ENCODE measurements at regions not wholly inside any gene's neighbourhood (a gene's known extent, or its start where the extent isn't known, plus 50 kb on each side); places are given as distances from the start of the nearest gene placed in this dataset.

- DNase-seq (ENCODE audit: low read depth): no peak
- no peak overlapping the region for H3K4me3 ChIP-seq (ENCODE audit: low read depth, low read length)
- TF ChIP-seq, protein P1, sequence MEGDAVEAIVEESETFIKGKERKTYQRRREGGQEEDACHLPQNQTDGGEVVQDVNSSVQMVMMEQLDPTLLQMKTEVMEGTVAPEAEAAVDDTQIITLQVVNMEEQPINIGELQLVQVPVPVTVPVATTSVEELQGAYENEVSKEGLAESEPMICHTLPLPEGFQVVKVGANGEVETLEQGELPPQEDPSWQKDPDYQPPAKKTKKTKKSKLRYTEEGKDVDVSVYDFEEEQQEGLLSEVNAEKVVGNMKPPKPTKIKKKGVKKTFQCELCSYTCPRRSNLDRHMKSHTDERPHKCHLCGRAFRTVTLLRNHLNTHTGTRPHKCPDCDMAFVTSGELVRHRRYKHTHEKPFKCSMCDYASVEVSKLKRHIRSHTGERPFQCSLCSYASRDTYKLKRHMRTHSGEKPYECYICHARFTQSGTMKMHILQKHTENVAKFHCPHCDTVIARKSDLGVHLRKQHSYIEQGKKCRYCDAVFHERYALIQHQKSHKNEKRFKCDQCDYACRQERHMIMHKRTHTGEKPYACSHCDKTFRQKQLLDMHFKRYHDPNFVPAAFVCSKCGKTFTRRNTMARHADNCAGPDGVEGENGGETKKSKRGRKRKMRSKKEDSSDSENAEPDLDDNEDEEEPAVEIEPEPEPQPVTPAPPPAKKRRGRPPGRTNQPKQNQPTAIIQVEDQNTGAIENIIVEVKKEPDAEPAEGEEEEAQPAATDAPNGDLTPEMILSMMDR (IDR thresholded peaks at IDR 0.05; ENCODE audit: insufficient read depth, low read depth, low read length): no peak
- no peaks in the 10 kb centered on the region for H3K27me3 ChIP-seq (ENCODE audit: control insufficient read depth, insufficient read depth, low read length)
- H3K36me3 ChIP-seq (ENCODE audit: control insufficient read depth, insufficient read depth, low read length): no peaks in the 10 kb centered on the region
- ChIA-PET POLR2A (no interaction called here), CTCF (no interaction called here)
These were observed 228.0 kb upstream of the SALL3 start for GRCh38 chr18:78751664-78752063.

GRCh38 chr18:78753240-78753639 lies 226.4 kb upstream of the SALL3 start:
- ChIA-PET CTCF (no interaction called here), POLR2A (no interaction called here)
- DNase-seq (ENCODE audit: low read depth): no peak
- TF ChIP-seq, protein P1 (IDR thresholded peaks at IDR 0.05; ENCODE audit: insufficient read depth, low read depth, low read length): no peak
- H3K36me3 ChIP-seq (ENCODE audit: control insufficient read depth, insufficient read depth, low read length): no peaks in the 10 kb centered on the region
- no peak overlapping the region for H3K4me3 ChIP-seq (ENCODE audit: low read depth, low read length)
- no peaks in the 10 kb centered on the region for H3K27me3 ChIP-seq (ENCODE audit: control insufficient read depth, insufficient read depth, low read length)

DNA sequence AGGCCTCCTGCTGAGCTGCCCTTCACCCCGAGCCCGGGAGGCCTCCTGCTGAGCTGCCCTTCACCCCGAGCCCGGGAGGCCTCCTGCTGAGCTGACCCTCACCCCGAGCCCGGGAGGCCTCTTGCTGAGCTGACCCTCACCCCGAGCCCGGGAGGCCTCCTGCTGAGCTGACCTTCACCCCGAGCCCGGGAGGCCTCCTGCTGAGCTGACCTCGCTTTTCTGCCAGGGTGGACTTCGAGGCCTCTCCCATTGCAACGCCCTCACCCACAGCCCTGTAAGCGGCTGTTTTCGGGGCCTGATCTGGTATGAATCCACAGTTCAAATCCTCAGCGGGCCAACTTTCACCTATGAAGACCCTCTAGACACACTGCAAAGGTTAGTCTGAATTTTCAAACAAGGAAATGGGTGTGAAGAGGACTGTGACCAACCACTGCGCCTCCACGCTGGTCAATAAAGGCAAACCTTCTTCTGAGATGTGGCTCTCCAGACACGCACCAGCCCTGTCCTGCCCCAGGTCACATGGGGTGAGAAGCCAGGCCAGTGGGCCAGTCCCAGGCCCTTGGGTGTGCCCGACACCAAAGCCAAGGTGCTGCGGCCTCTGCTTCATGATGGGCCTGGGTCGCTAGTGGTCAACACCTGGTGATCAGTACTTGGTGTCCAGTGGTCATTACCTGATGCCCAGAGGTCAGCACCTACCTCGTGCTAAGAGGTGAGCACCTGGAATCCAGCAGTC lies 225.1 kb upstream of the SALL3 start:
- ChIA-PET CTCF (no interaction called here), POLR2A (no interaction called here)
- TF ChIP-seq, protein P1 (IDR thresholded peaks at IDR 0.05; ENCODE audit: insufficient read depth, low read depth, low read length): no peak
- no peak overlapping the region for H3K4me3 ChIP-seq (ENCODE audit: low read depth, low read length)
- no peaks in the 10 kb centered on the region for H3K27me3 ChIP-seq (ENCODE audit: control insufficient read depth, insufficient read depth, low read length)
- DNase-seq (ENCODE audit: low read depth): no peak
- no peaks in the 10 kb centered on the region for H3K36me3 ChIP-seq (ENCODE audit: control insufficient read depth, insufficient read depth, low read length)

GRCh38 chr18:78757014-78757413 lies 222.6 kb upstream of the SALL3 start:
- TF ChIP-seq, protein P1 (IDR thresholded peaks at IDR 0.05; ENCODE audit: insufficient read depth, low read depth, low read length): no peak
- H3K36me3 ChIP-seq (ENCODE audit: control insufficient read depth, insufficient read depth, low read length): no peaks in the 10 kb centered on the region
- no peak overlapping the region for H3K4me3 ChIP-seq (ENCODE audit: low read depth, low read length)
- no peaks in the 10 kb centered on the region for H3K27me3 ChIP-seq (ENCODE audit: control insufficient read depth, insufficient read depth, low read length)
- ChIA-PET POLR2A (no interaction called here), CTCF (no interaction called here)
- DNase-seq (ENCODE audit: low read depth): no peak

DNA sequence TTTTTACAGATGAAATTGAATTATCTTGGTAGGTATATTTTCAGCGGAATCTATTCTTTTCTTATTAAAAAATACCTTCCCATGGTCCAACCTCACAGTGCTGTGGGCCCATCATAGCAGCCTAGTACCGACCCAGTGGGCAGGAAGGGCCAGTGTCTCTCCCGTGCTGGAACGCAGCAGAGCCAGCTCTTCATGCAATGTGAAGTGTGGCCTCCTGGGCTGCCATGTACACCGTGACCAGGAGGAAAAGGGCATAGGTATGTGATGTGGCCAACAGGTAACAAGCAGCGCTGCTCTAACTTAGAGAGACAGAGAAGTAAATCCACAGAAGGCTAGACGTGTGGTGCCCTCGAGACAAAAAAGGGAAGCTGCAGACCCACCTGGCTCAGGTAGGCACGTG lies 221.1 kb upstream of the SALL3 start:
- TF ChIP-seq, protein P1 (IDR thresholded peaks at IDR 0.05; ENCODE audit: insufficient read depth, low read depth, low read length): no peak
- Histone ChIP-seq H3K4me3 (ENCODE audit: low read depth, low read length) (no peak overlapping the region), H3K36me3 (ENCODE audit: control insufficient read depth, insufficient read depth, low read length) (no peaks in the 10 kb centered on the region), H3K27me3 (ENCODE audit: control insufficient read depth, insufficient read depth, low read length) (no peaks in the 10 kb centered on the region)
- CTCF ChIA-PET: no interaction called here
- DNase-seq (ENCODE audit: low read depth): no peak
- POLR2A ChIA-PET: no interaction called here
